Stimulated activated CD4-positive, alpha-beta T cell treated with anti-CD3 and anti-CD28 coated beads, TNF-alpha, amount 100 ng/mL, for 4 hours (primary cell): ENCODE measurements at regions not wholly inside any gene's neighbourhood (a gene's known extent, or its start where the extent isn't known, plus 50 kb on each side); places are given as distances from the start of the nearest gene placed in this dataset.

Source experiments
- DNase-seq, 3 experiments: peaks; one replicate each; pipeline ENCODE4 v3.0.0-alpha.2; 2020; ENCODE audit warnings: low read depth in 3 of 3

- DNase-seq: no peak
These were observed 180.7 kb downstream of the TBXT start for GRCh38 chr6:165986914-165987482.

GRCh38 chr6:165986311-165986913 is 181.2 kb downstream of the TBXT start:
- no peak for DNase-seq

GRCh38 chr6:165985806-165986299 is 181.8 kb downstream of the TBXT start:
- DNase-seq: no peak

- DNase-seq: no peak
These were observed 182.3 kb downstream of the TBXT start for GRCh38 chr6:165985281-165985805.

GRCh38 chr6:165984729-165985275 is 182.8 kb downstream of the TBXT start:
- no peak for DNase-seq

GRCh38 chr6:165983112-165984072 is 184.3 kb downstream of the TBXT start:
- no peak for DNase-seq

- DNase-seq: no peak
These were observed 189.2 kb downstream of the TBXT start for GRCh38 chr6:165978476-165978875.

GRCh38 chr6:165976684-165977083 is 191.0 kb downstream of the TBXT start:
- DNase-seq: no peak

- no peak for DNase-seq
These were observed 192.8 kb downstream of the TBXT start for GRCh38 chr6:165974817-165975216.

- DNase-seq: no peak
These were observed 194.2 kb downstream of the TBXT start for GRCh38 chr6:165973473-165973872.

GRCh38 chr6:165972139-165972802 is 195.4 kb downstream of the TBXT start:
- DNase-seq: no peak

- DNase-seq: no peak
These were observed 196.4 kb downstream of the TBXT start for GRCh38 chr6:165971202-165971601.

- DNase-seq: no peak
These were observed 197.7 kb downstream of the TBXT start for GRCh38 chr6:165970001-165970400.

- no peak for DNase-seq
These were observed 198.5 kb downstream of the TBXT start for GRCh38 chr6:165969184-165969583.

- DNase-seq: no peak
These were observed 199.2 kb downstream of the TBXT start for GRCh38 chr6:165968408-165968807.

- no peak for DNase-seq
These were observed 199.7 kb downstream of the TBXT start for GRCh38 chr6:165967810-165968407.

GRCh38 chr6:165963750-165964149 is 203.9 kb downstream of the TBXT start:
- DNase-seq: no peak

GRCh38 chr6:165962366-165962765 is 205.3 kb downstream of the TBXT start:
- DNase-seq: no peak

- DNase-seq: no peak
These were observed 206.4 kb downstream of the TBXT start for GRCh38 chr6:165961233-165961632.

- no peak for DNase-seq
These were observed 207.0 kb downstream of the TBXT start for GRCh38 chr6:165960695-165961094.

- no peak for DNase-seq
These were observed 208.0 kb downstream of the TBXT start for GRCh38 chr6:165959627-165960026.
